ENCODE measurements at regions not wholly inside any gene's neighbourhood (a gene's known extent, or its start where the extent isn't known, plus 50 kb on each side); places are given as distances from the start of the nearest gene placed in this dataset.

DNA sequence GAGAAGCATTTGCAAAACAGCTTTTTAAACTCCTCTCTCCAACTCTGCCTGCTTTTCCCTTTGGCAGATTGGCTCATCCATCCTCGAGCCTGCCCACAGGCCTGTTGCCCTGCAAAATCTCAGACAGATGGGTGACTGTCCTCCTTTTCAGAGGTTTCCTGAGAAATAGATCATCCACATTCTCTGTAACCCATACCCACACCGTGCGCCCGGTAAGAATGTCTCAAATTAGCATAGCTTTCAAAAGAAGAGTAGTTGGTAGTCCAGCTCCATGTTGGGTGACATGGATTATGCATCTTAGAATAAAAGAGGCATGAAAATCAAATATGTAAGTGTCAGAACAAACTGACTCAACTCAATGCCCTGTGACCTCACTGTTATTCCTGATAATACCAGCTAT is 457.9 kb downstream of the TSN start:
- Histone ChIP-seq H3K4me1 (ENCODE audit: control insufficient read depth in 2 of 2, insufficient read depth in 2 of 2, low read length in 2 of 2) (no peaks in the 10 kb centered on the region), H3K27me3 (ENCODE audit: control insufficient read depth in 2 of 2, insufficient read depth in 2 of 2, low read length in 2 of 2) (no peaks in the 10 kb centered on the region), H3K9ac (ENCODE audit: low read depth in 1 of 2, low read length in 2 of 2) (no peak overlapping the region), H3K36me3 (ENCODE audit: control insufficient read depth in 2 of 2, insufficient read depth in 2 of 2, low read length in 2 of 2) (no peaks in the 10 kb centered on the region), H3K4me3 (ENCODE audit: low read length in 2 of 2) (no peak overlapping the region), H3K27ac (ENCODE audit: low read depth in 2 of 2, low read length in 2 of 2) (no peak overlapping the region), H3K9me3 (ENCODE audit: control insufficient read depth in 2 of 2, low read length in 2 of 2) (no peaks in the 10 kb centered on the region)

DNA sequence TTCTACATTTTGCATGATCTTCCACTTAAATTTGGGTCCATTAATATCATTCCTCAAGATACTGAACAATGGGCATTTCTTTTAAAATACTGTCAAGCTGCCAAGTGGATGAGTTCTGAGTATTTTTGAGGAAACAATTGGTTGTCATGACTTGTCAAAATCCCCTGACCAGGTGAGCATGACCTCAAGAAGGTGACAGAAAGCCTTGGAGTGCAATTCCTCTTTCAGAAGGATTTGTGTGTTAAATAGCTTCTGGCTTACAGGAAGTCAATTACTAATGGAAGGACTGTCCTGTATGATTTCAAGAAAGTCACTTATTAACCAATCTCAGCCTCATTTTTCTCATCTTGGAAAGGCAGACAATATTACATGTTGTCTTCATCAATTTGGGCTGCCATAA is 460.6 kb downstream of the TSN start:
- no peak overlapping the region for H3K27ac ChIP-seq (ENCODE audit: low read depth in 2 of 2, low read length in 2 of 2)
- no peaks in the 10 kb centered on the region for H3K27me3 ChIP-seq (ENCODE audit: control insufficient read depth in 2 of 2, insufficient read depth in 2 of 2, low read length in 2 of 2)
- H3K36me3 ChIP-seq (ENCODE audit: control insufficient read depth in 2 of 2, insufficient read depth in 2 of 2, low read length in 2 of 2): no peaks in the 10 kb centered on the region
- H3K4me3 ChIP-seq (ENCODE audit: low read length in 2 of 2): no peak overlapping the region
- H3K9ac ChIP-seq (ENCODE audit: low read depth in 1 of 2, low read length in 2 of 2): no peak overlapping the region
- no peaks in the 10 kb centered on the region for H3K4me1 ChIP-seq (ENCODE audit: control insufficient read depth in 2 of 2, insufficient read depth in 2 of 2, low read length in 2 of 2)
- H3K9me3 ChIP-seq (ENCODE audit: control insufficient read depth in 2 of 2, low read length in 2 of 2): no peaks in the 10 kb centered on the region

DNA sequence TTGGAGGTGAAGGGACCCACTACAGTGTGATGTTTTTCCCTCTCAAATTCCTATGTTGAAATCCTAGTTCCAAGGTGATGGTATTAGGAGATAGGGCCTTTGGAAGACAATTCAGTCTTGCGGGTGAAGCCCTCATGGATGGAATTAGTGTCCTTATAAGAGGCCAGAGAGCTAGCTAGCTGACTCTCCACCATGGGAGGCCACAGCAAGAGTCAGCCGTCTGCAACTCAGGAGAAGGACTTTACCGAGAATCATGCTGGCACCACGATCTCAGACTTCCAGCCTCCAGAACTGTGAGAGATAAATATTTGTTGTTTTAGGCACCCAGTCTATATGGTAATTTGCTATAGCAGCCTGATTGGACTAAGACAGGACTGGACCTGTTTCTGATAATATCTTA is 461.4 kb downstream of the TSN start:
- Histone ChIP-seq H3K9ac (ENCODE audit: low read depth in 1 of 2, low read length in 2 of 2) (no peak overlapping the region), H3K4me1 (ENCODE audit: control insufficient read depth in 2 of 2, insufficient read depth in 2 of 2, low read length in 2 of 2) (no peaks in the 10 kb centered on the region), H3K36me3 (ENCODE audit: control insufficient read depth in 2 of 2, insufficient read depth in 2 of 2, low read length in 2 of 2) (no peaks in the 10 kb centered on the region), H3K9me3 (ENCODE audit: control insufficient read depth in 2 of 2, low read length in 2 of 2) (no peaks in the 10 kb centered on the region), H3K27ac (ENCODE audit: low read depth in 2 of 2, low read length in 2 of 2) (no peak overlapping the region), H3K4me3 (ENCODE audit: low read length in 2 of 2) (no peak overlapping the region), H3K27me3 (ENCODE audit: control insufficient read depth in 2 of 2, insufficient read depth in 2 of 2, low read length in 2 of 2) (no peaks in the 10 kb centered on the region)

- Histone ChIP-seq H3K4me1 (ENCODE audit: control insufficient read depth in 2 of 2, insufficient read depth in 2 of 2, low read length in 2 of 2) (no peaks in the 10 kb centered on the region), H3K27me3 (ENCODE audit: control insufficient read depth in 2 of 2, insufficient read depth in 2 of 2, low read length in 2 of 2) (no peaks in the 10 kb centered on the region), H3K36me3 (ENCODE audit: control insufficient read depth in 2 of 2, insufficient read depth in 2 of 2, low read length in 2 of 2) (no peaks in the 10 kb centered on the region), H3K9me3 (ENCODE audit: control insufficient read depth in 2 of 2, low read length in 2 of 2) (no peaks in the 10 kb centered on the region), H3K4me3 (ENCODE audit: low read length in 2 of 2) (no peak overlapping the region), H3K27ac (ENCODE audit: low read depth in 2 of 2, low read length in 2 of 2) (no peak overlapping the region), H3K9ac (ENCODE audit: low read depth in 1 of 2, low read length in 2 of 2) (no peak overlapping the region)
These were observed 463.1 kb downstream of the TSN start for GRCh38 chr2:122218596-122218995.

DNA sequence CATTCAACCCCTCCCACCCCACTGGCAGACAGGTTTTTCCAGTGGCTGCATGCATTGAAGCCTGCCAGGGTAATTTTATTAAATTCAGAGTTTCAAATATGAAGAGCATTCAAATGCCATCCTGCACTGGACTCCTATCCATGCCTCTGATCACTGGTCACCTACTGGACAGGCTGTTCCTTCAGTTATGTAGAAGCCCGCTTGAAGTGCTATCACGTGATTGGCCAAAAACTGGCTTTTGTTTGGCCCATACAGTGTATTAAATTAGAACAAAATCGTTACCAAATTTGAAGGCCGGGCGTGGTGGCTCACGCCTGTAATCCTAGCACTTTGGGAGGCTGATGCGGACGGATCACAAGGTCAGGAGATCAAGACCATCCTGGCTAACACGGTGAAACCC is 464.1 kb downstream of the TSN start:
- no peaks in the 10 kb centered on the region for H3K27me3 ChIP-seq (ENCODE audit: control insufficient read depth in 2 of 2, insufficient read depth in 2 of 2, low read length in 2 of 2)
- H3K9ac ChIP-seq (ENCODE audit: low read depth in 1 of 2, low read length in 2 of 2): no peak overlapping the region
- no peaks in the 10 kb centered on the region for H3K4me1 ChIP-seq (ENCODE audit: control insufficient read depth in 2 of 2, insufficient read depth in 2 of 2, low read length in 2 of 2)
- H3K9me3 ChIP-seq (ENCODE audit: control insufficient read depth in 2 of 2, low read length in 2 of 2): no peaks in the 10 kb centered on the region
- no peak overlapping the region for H3K4me3 ChIP-seq (ENCODE audit: low read length in 2 of 2)
- H3K36me3 ChIP-seq (ENCODE audit: control insufficient read depth in 2 of 2, insufficient read depth in 2 of 2, low read length in 2 of 2): no peaks in the 10 kb centered on the region
- no peak overlapping the region for H3K27ac ChIP-seq (ENCODE audit: low read depth in 2 of 2, low read length in 2 of 2)

GRCh38 chr2:122221665-122222064 is 466.2 kb downstream of the TSN start:
- Histone ChIP-seq H3K27ac (ENCODE audit: low read depth in 2 of 2, low read length in 2 of 2) (no peak overlapping the region), H3K4me1 (ENCODE audit: control insufficient read depth in 2 of 2, insufficient read depth in 2 of 2, low read length in 2 of 2) (no peaks in the 10 kb centered on the region), H3K36me3 (ENCODE audit: control insufficient read depth in 2 of 2, insufficient read depth in 2 of 2, low read length in 2 of 2) (no peaks in the 10 kb centered on the region), H3K4me3 (ENCODE audit: low read length in 2 of 2) (no peak overlapping the region), H3K9ac (ENCODE audit: low read depth in 1 of 2, low read length in 2 of 2) (no peak overlapping the region), H3K9me3 (ENCODE audit: control insufficient read depth in 2 of 2, low read length in 2 of 2) (no peaks in the 10 kb centered on the region), H3K27me3 (ENCODE audit: control insufficient read depth in 2 of 2, insufficient read depth in 2 of 2, low read length in 2 of 2) (no peaks in the 10 kb centered on the region)

GRCh38 chr2:122231296-122231695 is 475.8 kb downstream of the TSN start:
- H3K27me3 ChIP-seq (ENCODE audit: control insufficient read depth in 2 of 2, insufficient read depth in 2 of 2, low read length in 2 of 2): no peaks in the 10 kb centered on the region
- H3K36me3 ChIP-seq (ENCODE audit: control insufficient read depth in 2 of 2, insufficient read depth in 2 of 2, low read length in 2 of 2): no peaks in the 10 kb centered on the region
- no peak overlapping the region for H3K9ac ChIP-seq (ENCODE audit: low read depth in 1 of 2, low read length in 2 of 2)
- no peaks in the 10 kb centered on the region for H3K9me3 ChIP-seq (ENCODE audit: control insufficient read depth in 2 of 2, low read length in 2 of 2)
- no peak overlapping the region for H3K4me3 ChIP-seq (ENCODE audit: low read length in 2 of 2)
- no peak overlapping the region for H3K27ac ChIP-seq (ENCODE audit: low read depth in 2 of 2, low read length in 2 of 2)
- H3K4me1 ChIP-seq (ENCODE audit: control insufficient read depth in 2 of 2, insufficient read depth in 2 of 2, low read length in 2 of 2): no peaks in the 10 kb centered on the region

DNA sequence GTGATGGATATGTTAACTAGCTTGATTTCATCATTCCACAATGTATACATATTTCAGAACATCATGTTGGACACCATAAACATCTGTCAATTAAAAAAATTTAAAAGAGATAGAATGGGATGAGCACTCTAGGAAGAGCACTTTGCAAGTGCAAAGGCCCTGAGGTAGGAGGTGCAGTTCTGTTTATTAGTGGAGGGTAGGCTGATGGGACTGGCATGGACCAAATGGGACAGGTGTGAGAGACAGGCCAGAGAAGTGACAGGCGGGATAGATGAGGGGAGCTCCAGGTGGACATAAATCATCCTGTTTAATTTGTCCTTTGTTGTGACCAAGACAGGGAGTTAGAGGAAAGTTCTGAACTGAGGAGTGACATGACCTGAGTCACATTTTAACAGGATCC is 477.9 kb downstream of the TSN start:
- Histone ChIP-seq H3K4me1 (ENCODE audit: control insufficient read depth in 2 of 2, insufficient read depth in 2 of 2, low read length in 2 of 2) (no peaks in the 10 kb centered on the region), H3K27me3 (ENCODE audit: control insufficient read depth in 2 of 2, insufficient read depth in 2 of 2, low read length in 2 of 2) (no peaks in the 10 kb centered on the region), H3K4me3 (ENCODE audit: low read length in 2 of 2) (no peak overlapping the region), H3K27ac (ENCODE audit: low read depth in 2 of 2, low read length in 2 of 2) (no peak overlapping the region), H3K36me3 (ENCODE audit: control insufficient read depth in 2 of 2, insufficient read depth in 2 of 2, low read length in 2 of 2) (no peaks in the 10 kb centered on the region), H3K9me3 (ENCODE audit: control insufficient read depth in 2 of 2, low read length in 2 of 2) (no peaks in the 10 kb centered on the region), H3K9ac (ENCODE audit: low read depth in 1 of 2, low read length in 2 of 2) (no peak overlapping the region)

GRCh38 chr2:122236152-122236874 is 480.9 kb downstream of the TSN start:
- Histone ChIP-seq H3K27me3 (ENCODE audit: control insufficient read depth in 2 of 2, insufficient read depth in 2 of 2, low read length in 2 of 2) (no peaks in the 10 kb centered on the region), H3K4me3 (ENCODE audit: low read length in 2 of 2) (no peak overlapping the region), H3K4me1 (ENCODE audit: control insufficient read depth in 2 of 2, insufficient read depth in 2 of 2, low read length in 2 of 2) (no peaks in the 10 kb centered on the region), H3K36me3 (ENCODE audit: control insufficient read depth in 2 of 2, insufficient read depth in 2 of 2, low read length in 2 of 2) (no peaks in the 10 kb centered on the region), H3K9ac (ENCODE audit: low read depth in 1 of 2, low read length in 2 of 2) (no peak overlapping the region), H3K9me3 (ENCODE audit: control insufficient read depth in 2 of 2, low read length in 2 of 2) (no peaks in the 10 kb centered on the region), H3K27ac (ENCODE audit: low read depth in 2 of 2, low read length in 2 of 2) (no peak overlapping the region)

DNA sequence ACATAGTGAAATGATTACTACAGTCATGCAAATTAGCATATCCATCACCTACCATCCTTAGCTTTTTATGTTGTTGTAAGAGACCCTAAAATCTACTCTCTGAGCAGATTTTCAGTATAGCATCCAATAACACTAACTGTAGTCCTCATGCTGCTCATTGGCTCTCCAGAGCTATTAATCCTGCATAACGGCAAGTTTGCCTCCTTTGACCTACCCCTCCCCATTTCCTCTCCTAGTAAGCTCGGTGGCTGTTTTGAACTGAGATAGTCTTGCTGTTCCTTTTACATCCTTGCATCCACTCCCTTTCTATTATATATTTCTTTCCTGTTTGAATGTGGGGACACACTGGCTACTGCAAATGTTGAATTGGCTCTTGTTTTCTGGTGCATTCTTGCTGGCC is 481.5 kb downstream of the TSN start:
- no peak overlapping the region for H3K9ac ChIP-seq (ENCODE audit: low read depth in 1 of 2, low read length in 2 of 2)
- no peaks in the 10 kb centered on the region for H3K36me3 ChIP-seq (ENCODE audit: control insufficient read depth in 2 of 2, insufficient read depth in 2 of 2, low read length in 2 of 2)
- H3K4me3 ChIP-seq (ENCODE audit: low read length in 2 of 2): no peak overlapping the region

DNA sequence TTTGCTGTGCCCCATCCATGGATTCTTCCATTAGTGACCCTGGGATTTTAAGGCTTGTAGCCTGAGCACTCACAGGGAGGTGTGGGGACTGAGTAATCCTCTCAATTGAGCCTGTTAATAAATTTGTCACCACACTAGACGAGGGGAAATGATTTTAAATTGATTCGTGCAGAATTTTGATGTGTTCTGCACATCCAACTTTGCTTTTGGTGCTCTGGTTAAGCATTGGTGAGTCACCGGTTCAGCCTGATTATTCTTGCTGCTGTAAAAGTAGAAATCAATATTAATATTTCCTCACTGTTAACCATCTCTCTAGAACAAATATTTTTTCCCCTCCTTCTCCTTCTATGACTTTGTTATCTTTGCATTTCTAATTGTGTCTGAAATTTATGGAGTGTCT is 482.0 kb downstream of the TSN start:
- no peak overlapping the region for H3K9ac ChIP-seq (ENCODE audit: low read depth in 1 of 2, low read length in 2 of 2)
- H3K27ac ChIP-seq (ENCODE audit: low read depth in 2 of 2, low read length in 2 of 2): no peak overlapping the region
- no peak overlapping the region for H3K4me3 ChIP-seq (ENCODE audit: low read length in 2 of 2)
- no peaks in the 10 kb centered on the region for H3K27me3 ChIP-seq (ENCODE audit: control insufficient read depth in 2 of 2, insufficient read depth in 2 of 2, low read length in 2 of 2)
- H3K9me3 ChIP-seq (ENCODE audit: control insufficient read depth in 2 of 2, low read length in 2 of 2): no peaks in the 10 kb centered on the region
- no peaks in the 10 kb centered on the region for H3K36me3 ChIP-seq (ENCODE audit: control insufficient read depth in 2 of 2, insufficient read depth in 2 of 2, low read length in 2 of 2)
- H3K4me1 ChIP-seq (ENCODE audit: control insufficient read depth in 2 of 2, insufficient read depth in 2 of 2, low read length in 2 of 2): no peaks in the 10 kb centered on the region

More for the DNA sequence above, 481.5 kb downstream of the TSN start:
- H3K9me3 ChIP-seq (ENCODE audit: control insufficient read depth in 2 of 2, low read length in 2 of 2): no peaks in the 10 kb centered on the region
- H3K27ac ChIP-seq (ENCODE audit: low read depth in 2 of 2, low read length in 2 of 2): no peak overlapping the region
- H3K4me1 ChIP-seq (ENCODE audit: control insufficient read depth in 2 of 2, insufficient read depth in 2 of 2, low read length in 2 of 2): no peaks in the 10 kb centered on the region
- H3K27me3 ChIP-seq (ENCODE audit: control insufficient read depth in 2 of 2, insufficient read depth in 2 of 2, low read length in 2 of 2): no peaks in the 10 kb centered on the region
